ENCODE measurements at regions not wholly inside any gene's neighbourhood (a gene's known extent, or its start where the extent isn't known, plus 50 kb on each side); places are given as distances from the start of the nearest gene placed in this dataset.

DNA sequence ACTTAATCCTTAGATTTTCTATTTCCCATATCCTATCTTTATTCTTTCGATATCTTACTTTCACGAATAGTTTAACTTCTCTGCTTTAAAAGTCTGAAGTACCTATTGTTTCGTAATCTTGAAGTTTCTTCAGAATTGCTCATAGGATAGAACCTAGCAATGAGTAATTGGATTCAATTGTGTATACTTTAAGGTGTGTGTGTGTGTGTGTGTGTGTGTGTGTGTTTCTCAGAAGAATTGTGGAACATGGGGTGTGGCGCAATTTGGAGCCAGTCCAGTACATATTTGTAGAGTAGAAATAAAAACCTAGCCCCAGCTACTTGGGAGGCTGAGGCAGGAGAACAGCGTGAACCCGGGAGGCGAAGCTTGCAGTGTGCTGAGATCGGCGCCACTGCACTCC is 897.6 kb downstream of the BCL11A start:
- no peak overlapping the region for H3K9ac ChIP-seq (ENCODE audit: low read length)
- H3K27me3 ChIP-seq (ENCODE audit: low read length) = no peaks in the 10 kb centered on the region
- H2AFZ ChIP-seq (ENCODE audit: low read depth, low read length, severe bottlenecking) = no peak overlapping the region
- no peaks in the 10 kb centered on the region for H3K9me3 ChIP-seq (ENCODE audit: insufficient read depth, low read length)
- H3K9me2 ChIP-seq (replicated peaks; ENCODE audit: insufficient read depth, low read length) = no peaks in the 10 kb centered on the region
- TF ChIP-seq EZH2phosphoT487 (conservative IDR thresholded peaks at IDR 0.05; ENCODE audit: low read length) = no peak
- TF ChIP-seq, protein P1, sequence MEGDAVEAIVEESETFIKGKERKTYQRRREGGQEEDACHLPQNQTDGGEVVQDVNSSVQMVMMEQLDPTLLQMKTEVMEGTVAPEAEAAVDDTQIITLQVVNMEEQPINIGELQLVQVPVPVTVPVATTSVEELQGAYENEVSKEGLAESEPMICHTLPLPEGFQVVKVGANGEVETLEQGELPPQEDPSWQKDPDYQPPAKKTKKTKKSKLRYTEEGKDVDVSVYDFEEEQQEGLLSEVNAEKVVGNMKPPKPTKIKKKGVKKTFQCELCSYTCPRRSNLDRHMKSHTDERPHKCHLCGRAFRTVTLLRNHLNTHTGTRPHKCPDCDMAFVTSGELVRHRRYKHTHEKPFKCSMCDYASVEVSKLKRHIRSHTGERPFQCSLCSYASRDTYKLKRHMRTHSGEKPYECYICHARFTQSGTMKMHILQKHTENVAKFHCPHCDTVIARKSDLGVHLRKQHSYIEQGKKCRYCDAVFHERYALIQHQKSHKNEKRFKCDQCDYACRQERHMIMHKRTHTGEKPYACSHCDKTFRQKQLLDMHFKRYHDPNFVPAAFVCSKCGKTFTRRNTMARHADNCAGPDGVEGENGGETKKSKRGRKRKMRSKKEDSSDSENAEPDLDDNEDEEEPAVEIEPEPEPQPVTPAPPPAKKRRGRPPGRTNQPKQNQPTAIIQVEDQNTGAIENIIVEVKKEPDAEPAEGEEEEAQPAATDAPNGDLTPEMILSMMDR (IDR thresholded peaks at IDR 0.05; ENCODE audit: insufficient read depth, low read length, poor library complexity, severe bottlenecking) = no peak
- H4K20me1 ChIP-seq (ENCODE audit: low read depth, low read length) = no peaks in the 10 kb centered on the region
- no peak overlapping the region for H3K27ac ChIP-seq (ENCODE audit: low read depth, low read length)
- H3K36me3 ChIP-seq (ENCODE audit: low read length) = no peaks in the 10 kb centered on the region
- H3F3A ChIP-seq (ENCODE audit: insufficient read depth) = no peaks in the 10 kb centered on the region
- H3K4me3 ChIP-seq (ENCODE audit: insufficient read depth, low read length, poor library complexity, severe bottlenecking) = no peak overlapping the region
- no peak overlapping the region for H3K4me2 ChIP-seq (ENCODE audit: low read depth, low read length, poor library complexity, severe bottlenecking)
- H3K79me2 ChIP-seq (ENCODE audit: insufficient read depth, low read length) = no peaks in the 10 kb centered on the region

DNA sequence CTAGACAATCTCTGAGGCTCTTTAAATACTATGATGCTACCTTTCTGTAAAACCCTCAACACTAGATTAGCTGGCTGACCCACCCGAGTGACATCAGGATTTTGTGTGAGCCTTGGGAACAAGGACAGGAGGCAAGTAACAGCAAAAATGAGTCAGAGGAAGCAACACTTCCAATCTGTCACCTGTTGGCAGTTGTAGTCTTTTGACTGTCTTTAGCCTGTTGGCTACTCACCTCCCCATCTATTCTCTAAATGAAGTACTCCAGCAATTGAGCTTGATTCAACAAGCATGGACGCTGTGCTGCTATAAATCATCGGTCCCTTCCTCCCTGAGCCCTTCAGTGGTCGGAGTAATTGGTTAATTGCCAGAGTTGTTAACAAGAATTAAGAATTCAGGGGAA is 898.7 kb downstream of the BCL11A start:
- no peaks in the 10 kb centered on the region for H4K20me1 ChIP-seq (ENCODE audit: low read depth, low read length)
- H3K79me2 ChIP-seq (ENCODE audit: insufficient read depth, low read length) = no peaks in the 10 kb centered on the region
- no peak overlapping the region for H3K9ac ChIP-seq (ENCODE audit: low read length)
- H3K4me3 ChIP-seq (ENCODE audit: insufficient read depth, low read length, poor library complexity, severe bottlenecking) = no peak overlapping the region
- TF ChIP-seq, protein P1 (IDR thresholded peaks at IDR 0.05; ENCODE audit: insufficient read depth, low read length, poor library complexity, severe bottlenecking) = no peak
- TF ChIP-seq EZH2phosphoT487 (conservative IDR thresholded peaks at IDR 0.05; ENCODE audit: low read length) = no peak
- no peaks in the 10 kb centered on the region for H3K36me3 ChIP-seq (ENCODE audit: low read length)
- no peak overlapping the region for H2AFZ ChIP-seq (ENCODE audit: low read depth, low read length, severe bottlenecking)
- H3K4me2 ChIP-seq (ENCODE audit: low read depth, low read length, poor library complexity, severe bottlenecking) = no peak overlapping the region
- H3K9me3 ChIP-seq (ENCODE audit: insufficient read depth, low read length) = no peaks in the 10 kb centered on the region
- no peak overlapping the region for H3K27ac ChIP-seq (ENCODE audit: low read depth, low read length)
- H3K9me2 ChIP-seq (replicated peaks; ENCODE audit: insufficient read depth, low read length) = no peaks in the 10 kb centered on the region
- no peaks in the 10 kb centered on the region for H3K27me3 ChIP-seq (ENCODE audit: low read length)
- H3F3A ChIP-seq (ENCODE audit: insufficient read depth) = no peaks in the 10 kb centered on the region

DNA sequence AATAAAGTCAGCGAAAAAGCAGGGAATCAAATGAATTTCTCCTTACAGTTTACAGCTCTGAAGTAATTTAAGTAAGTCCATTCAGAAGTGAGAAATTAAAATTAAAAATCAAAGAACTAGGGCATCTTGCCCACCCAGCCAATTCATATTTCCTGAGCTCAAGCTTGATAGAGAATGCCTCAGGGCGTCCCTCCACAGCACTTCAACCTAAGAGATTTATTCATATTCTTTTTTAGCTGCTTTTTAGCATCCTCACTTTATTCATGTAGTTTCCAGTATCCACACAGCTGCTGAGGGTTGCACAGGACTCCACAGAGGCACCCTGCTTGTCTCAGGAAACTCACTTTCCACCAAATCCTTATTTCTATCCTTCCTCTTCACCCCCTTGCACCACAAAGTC is 900.3 kb downstream of the BCL11A start:
- Histone ChIP-seq H4K20me1 (ENCODE audit: low read depth, low read length) (no peaks in the 10 kb centered on the region), H3K4me2 (ENCODE audit: low read depth, low read length, poor library complexity, severe bottlenecking) (no peak overlapping the region), H3K27me3 (ENCODE audit: low read length) (no peaks in the 10 kb centered on the region), H3K27ac (ENCODE audit: low read depth, low read length) (no peak overlapping the region), H3K4me3 (ENCODE audit: insufficient read depth, low read length, poor library complexity, severe bottlenecking) (no peak overlapping the region), H3K79me2 (ENCODE audit: insufficient read depth, low read length) (no peaks in the 10 kb centered on the region), H3K9me2 (replicated peaks; ENCODE audit: insufficient read depth, low read length) (no peaks in the 10 kb centered on the region), H3K9ac (ENCODE audit: low read length) (no peak overlapping the region), H3K9me3 (ENCODE audit: insufficient read depth, low read length) (no peaks in the 10 kb centered on the region), H3F3A (ENCODE audit: insufficient read depth) (no peaks in the 10 kb centered on the region), H3K36me3 (ENCODE audit: low read length) (no peaks in the 10 kb centered on the region), H2AFZ (ENCODE audit: low read depth, low read length, severe bottlenecking) (no peak overlapping the region)
- no peak for TF ChIP-seq EZH2phosphoT487 (conservative IDR thresholded peaks at IDR 0.05; ENCODE audit: low read length)
- TF ChIP-seq, protein P1 (IDR thresholded peaks at IDR 0.05; ENCODE audit: insufficient read depth, low read length, poor library complexity, severe bottlenecking) = no peak
